ENCODE measurements at regions not wholly inside any gene's neighbourhood (a gene's known extent, or its start where the extent isn't known, plus 50 kb on each side); places are given as distances from the start of the nearest gene placed in this dataset.

DNA sequence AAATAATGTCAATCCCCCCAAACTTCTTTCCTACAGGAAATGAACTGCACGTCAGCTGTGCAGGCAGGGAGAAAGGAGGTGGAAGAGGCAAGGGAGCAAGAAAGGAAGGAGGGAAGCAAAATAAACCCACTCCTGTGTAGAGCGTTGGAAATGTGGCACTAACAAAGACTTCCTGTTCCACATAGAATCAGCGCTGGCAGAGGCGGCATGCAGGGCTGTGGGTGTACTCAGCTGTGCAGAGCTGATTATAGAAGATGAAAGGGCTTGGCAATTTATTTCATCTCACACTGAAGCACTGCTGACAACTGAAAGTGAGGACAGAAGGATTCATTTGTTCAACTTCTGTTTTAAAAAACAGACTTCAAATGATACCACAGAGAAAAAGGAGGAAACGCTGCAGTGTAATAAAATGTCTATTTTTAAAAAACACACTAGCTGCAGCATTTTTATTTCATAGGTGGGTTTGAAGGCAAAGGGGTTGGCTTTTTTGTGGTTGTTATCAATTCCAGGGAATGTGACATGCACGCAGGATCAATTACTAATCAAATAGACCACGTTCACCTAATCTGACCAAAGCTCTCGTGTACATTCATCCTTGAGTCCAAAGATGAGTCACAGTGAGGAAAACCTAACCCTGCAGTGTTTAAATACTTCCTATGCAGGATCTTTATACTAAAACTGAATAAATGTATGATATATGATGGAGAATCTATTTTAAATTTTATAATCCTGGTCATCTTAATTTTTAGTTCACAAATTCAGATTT, 583.5 kb downstream of the ZNF608 start:
- Histone ChIP-seq H3K4me3 (ENCODE audit: low read depth, low read length, poor library complexity, severe bottlenecking) (no peak overlapping the region), H3K36me3 (ENCODE audit: insufficient read depth, low read length, poor library complexity, severe bottlenecking) (no peaks in the 10 kb centered on the region), H3K4me1 (ENCODE audit: insufficient read depth, low read length, poor library complexity, severe bottlenecking) (no peaks in the 10 kb centered on the region), H3K9me3 (ENCODE audit: low read depth, low read length, poor library complexity, severe bottlenecking) (no peaks in the 10 kb centered on the region), H3K27me3 (replicated peaks; ENCODE audit: insufficient read depth, low read depth, low read length, poor library complexity) (no peaks in the 10 kb centered on the region), H3K27ac (ENCODE audit: low read depth, low read length, poor library complexity, severe bottlenecking) (no peak overlapping the region)
- ChIA-PET CTCF (no interaction called here), POLR2A (ENCODE audit: low non-redundant PET) (interaction anchor here (0.7 kb wide), 1 partner anchor 573 kb away, joined by 3 read pairs; no protein-coding TSS in a partner anchor)
- TF ChIP-seq EZH2 (IDR thresholded peaks at IDR 0.05; ENCODE audit: borderline replicate concordance, low read depth, low read length, poor library complexity, severe bottlenecking) = no peak
- intact Hi-C loops (cut with micrococcal nuclease; ENCODE audit: unreplicated experiment) = no loop called here
- BruUV-seq (replicated peaks) = no TSS peak
- peak; percentile 4 for DNase-seq (ENCODE audit: low spot score)

GRCh38 chr5:124161266-124161665, 585.2 kb downstream of the ZNF608 start:
- POLR2A ChIA-PET (ENCODE audit: low non-redundant PET) = no interaction called here

DNA sequence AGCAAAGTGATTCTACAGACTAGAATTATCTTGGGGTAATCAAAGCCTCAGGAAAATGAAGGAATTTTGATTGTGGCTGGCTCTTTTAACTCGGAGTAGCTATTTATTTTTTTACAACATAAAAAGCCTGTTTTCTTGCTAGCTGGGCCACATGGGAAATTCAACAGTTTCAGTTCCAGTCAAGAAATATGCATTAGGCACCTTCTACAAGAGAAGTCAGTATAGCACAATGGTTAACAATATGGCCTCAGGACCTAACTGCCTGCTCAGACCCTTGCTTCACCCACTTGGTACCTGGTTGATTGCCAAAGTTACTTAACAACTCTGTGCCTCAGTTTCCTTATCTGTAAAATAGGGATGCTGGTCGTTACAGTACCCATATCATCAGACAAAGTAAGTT, 586.2 kb downstream of the ZNF608 start:
- no peaks in the 10 kb centered on the region for H3K36me3 ChIP-seq (ENCODE audit: insufficient read depth, low read length, poor library complexity, severe bottlenecking)
- DNase-seq (ENCODE audit: low spot score) = no peak
- no peak overlapping the region for H3K27ac ChIP-seq (ENCODE audit: low read depth, low read length, poor library complexity, severe bottlenecking)
- CTCF ChIA-PET = no interaction called here
- H3K4me1 ChIP-seq (ENCODE audit: insufficient read depth, low read length, poor library complexity, severe bottlenecking) = no peaks in the 10 kb centered on the region
- intact Hi-C loops (cut with micrococcal nuclease; ENCODE audit: unreplicated experiment) = no loop called here
- H3K4me3 ChIP-seq (ENCODE audit: low read depth, low read length, poor library complexity, severe bottlenecking) = no peak overlapping the region
- POLR2A ChIA-PET (ENCODE audit: low non-redundant PET) = no interaction called here
- no TSS peak for BruUV-seq (replicated peaks)
- TF ChIP-seq, protein P1, sequence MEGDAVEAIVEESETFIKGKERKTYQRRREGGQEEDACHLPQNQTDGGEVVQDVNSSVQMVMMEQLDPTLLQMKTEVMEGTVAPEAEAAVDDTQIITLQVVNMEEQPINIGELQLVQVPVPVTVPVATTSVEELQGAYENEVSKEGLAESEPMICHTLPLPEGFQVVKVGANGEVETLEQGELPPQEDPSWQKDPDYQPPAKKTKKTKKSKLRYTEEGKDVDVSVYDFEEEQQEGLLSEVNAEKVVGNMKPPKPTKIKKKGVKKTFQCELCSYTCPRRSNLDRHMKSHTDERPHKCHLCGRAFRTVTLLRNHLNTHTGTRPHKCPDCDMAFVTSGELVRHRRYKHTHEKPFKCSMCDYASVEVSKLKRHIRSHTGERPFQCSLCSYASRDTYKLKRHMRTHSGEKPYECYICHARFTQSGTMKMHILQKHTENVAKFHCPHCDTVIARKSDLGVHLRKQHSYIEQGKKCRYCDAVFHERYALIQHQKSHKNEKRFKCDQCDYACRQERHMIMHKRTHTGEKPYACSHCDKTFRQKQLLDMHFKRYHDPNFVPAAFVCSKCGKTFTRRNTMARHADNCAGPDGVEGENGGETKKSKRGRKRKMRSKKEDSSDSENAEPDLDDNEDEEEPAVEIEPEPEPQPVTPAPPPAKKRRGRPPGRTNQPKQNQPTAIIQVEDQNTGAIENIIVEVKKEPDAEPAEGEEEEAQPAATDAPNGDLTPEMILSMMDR (conservative IDR thresholded peaks at IDR 0.05; ENCODE audit: low read depth, low read length) = no peak
- TF ChIP-seq EZH2 (IDR thresholded peaks at IDR 0.05; ENCODE audit: borderline replicate concordance, low read depth, low read length, poor library complexity, severe bottlenecking) = no peak
- H3K27me3 ChIP-seq (replicated peaks; ENCODE audit: insufficient read depth, low read depth, low read length, poor library complexity) = no peaks in the 10 kb centered on the region
- no peaks in the 10 kb centered on the region for H3K9me3 ChIP-seq (ENCODE audit: low read depth, low read length, poor library complexity, severe bottlenecking)

More at GRCh38 chr5:124161266-124161665, 585.2 kb downstream of the ZNF608 start:
- Histone ChIP-seq H3K36me3 (ENCODE audit: insufficient read depth, low read length, poor library complexity, severe bottlenecking) (no peaks in the 10 kb centered on the region), H3K27me3 (replicated peaks; ENCODE audit: insufficient read depth, low read depth, low read length, poor library complexity) (no peaks in the 10 kb centered on the region), H3K9me3 (ENCODE audit: low read depth, low read length, poor library complexity, severe bottlenecking) (no peaks in the 10 kb centered on the region), H3K4me1 (ENCODE audit: insufficient read depth, low read length, poor library complexity, severe bottlenecking) (no peaks in the 10 kb centered on the region), H3K4me3 (ENCODE audit: low read depth, low read length, poor library complexity, severe bottlenecking) (no peak overlapping the region), H3K27ac (ENCODE audit: low read depth, low read length, poor library complexity, severe bottlenecking) (no peak overlapping the region)
- TF ChIP-seq, protein P1 (conservative IDR thresholded peaks at IDR 0.05; ENCODE audit: low read depth, low read length) = no peak
- no peak for TF ChIP-seq EZH2 (IDR thresholded peaks at IDR 0.05; ENCODE audit: borderline replicate concordance, low read depth, low read length, poor library complexity, severe bottlenecking)
- CTCF ChIA-PET = no interaction called here
- DNase-seq (ENCODE audit: low spot score) = no peak
- no TSS peak for BruUV-seq (replicated peaks)
- intact Hi-C loops (cut with micrococcal nuclease; ENCODE audit: unreplicated experiment) = no loop called here

DNA sequence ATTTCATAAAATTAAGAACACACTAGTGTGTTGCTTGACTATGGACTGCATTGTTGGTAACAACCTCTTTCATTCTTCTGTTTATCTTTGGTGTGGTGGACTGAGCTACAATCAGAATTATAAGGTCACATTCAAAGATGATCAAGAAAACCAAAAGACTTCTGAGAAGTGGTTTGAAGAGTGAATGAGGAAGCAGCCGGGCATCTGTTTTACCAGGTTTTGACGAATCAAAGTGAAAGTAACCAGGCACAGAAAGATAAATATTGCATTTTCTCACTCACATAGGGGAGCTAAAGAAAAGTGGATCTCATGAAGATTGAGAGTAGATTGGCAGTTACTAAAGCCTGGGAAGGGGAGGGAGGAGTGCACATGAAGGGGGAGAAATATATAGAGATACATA, 589.1 kb downstream of the ZNF608 start:
- no peak for DNase-seq (ENCODE audit: low spot score)
- CTCF ChIA-PET = no interaction called here
- Histone ChIP-seq H3K27ac (ENCODE audit: low read depth, low read length, poor library complexity, severe bottlenecking) (no peak overlapping the region), H3K9me3 (ENCODE audit: low read depth, low read length, poor library complexity, severe bottlenecking) (peaks cover 16% of the 10 kb centered on the region), H3K27me3 (replicated peaks; ENCODE audit: insufficient read depth, low read depth, low read length, poor library complexity) (no peaks in the 10 kb centered on the region), H3K4me1 (ENCODE audit: insufficient read depth, low read length, poor library complexity, severe bottlenecking) (no peaks in the 10 kb centered on the region), H3K4me3 (ENCODE audit: low read depth, low read length, poor library complexity, severe bottlenecking) (no peak overlapping the region), H3K36me3 (ENCODE audit: insufficient read depth, low read length, poor library complexity, severe bottlenecking) (no peaks in the 10 kb centered on the region)
- no TSS peak for BruUV-seq (replicated peaks)
- POLR2A ChIA-PET (ENCODE audit: low non-redundant PET) = no interaction called here
- intact Hi-C loops (cut with micrococcal nuclease; ENCODE audit: unreplicated experiment) = no loop called here
- TF ChIP-seq, protein P1 (conservative IDR thresholded peaks at IDR 0.05; ENCODE audit: low read depth, low read length) = no peak
- no peak for TF ChIP-seq EZH2 (IDR thresholded peaks at IDR 0.05; ENCODE audit: borderline replicate concordance, low read depth, low read length, poor library complexity, severe bottlenecking)
